ENCODE measurements at regions not wholly inside any gene's neighbourhood (a gene's known extent, or its start where the extent isn't known, plus 50 kb on each side); places are given as distances from the start of the nearest gene placed in this dataset.

DNA sequence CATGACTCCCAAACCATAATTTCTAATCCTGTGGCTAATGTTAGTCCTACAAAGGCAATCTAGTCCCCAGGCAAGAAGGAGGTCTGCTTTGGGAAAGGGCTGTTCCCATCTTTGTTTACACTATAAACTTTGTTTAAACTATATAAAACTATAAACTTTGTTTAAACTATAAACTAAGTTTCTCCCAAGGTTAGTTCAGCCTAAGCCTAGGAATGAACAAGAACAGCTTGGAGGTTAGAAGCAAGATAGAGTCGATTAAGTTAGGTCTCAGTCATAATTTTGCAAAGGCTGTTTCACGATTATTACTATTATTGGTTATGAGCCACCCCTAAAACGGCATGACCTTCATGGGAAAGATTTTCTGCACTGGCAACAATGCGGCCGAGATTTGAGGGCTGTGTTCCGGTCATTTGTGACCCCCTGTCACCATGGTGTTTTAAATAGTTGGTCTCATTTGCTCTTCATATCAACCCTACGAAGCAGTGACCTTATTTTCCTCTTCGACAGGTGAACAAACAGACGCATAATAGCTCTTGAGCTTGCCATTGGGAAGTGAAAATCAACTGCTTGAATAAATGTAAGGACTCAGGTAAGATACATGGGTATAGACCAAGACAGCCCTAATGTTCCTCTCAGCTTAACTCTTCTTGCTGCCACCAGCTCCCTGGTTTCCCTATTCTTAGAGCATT is 322.6 kb upstream of the TMEM132C start:
- DNase-seq, result no peak
- Mint-ChIP-seq H3K27ac (no peak overlapping the region), H3K4me1 (no peaks in the 10 kb centered on the region), H3K27me3 (ENCODE audit: low read depth in 2 of 2) (no peaks in the 10 kb centered on the region), H3K36me3 (no peaks in the 10 kb centered on the region), H3K9me3 (peaks cover 2 to 9% of the 10 kb centered on the region in 2 donors), H3K4me3 (no peak overlapping the region)
- Histone ChIP-seq H3K4me1 (ENCODE audit: control insufficient read depth, insufficient read depth, low read length) (no peaks in the 10 kb centered on the region), H3K36me3 (ENCODE audit: control insufficient read depth, insufficient read depth, low read length) (no peaks in the 10 kb centered on the region), H3K4me3 (ENCODE audit: low read length) (no peak overlapping the region), H3K27me3 (ENCODE audit: control insufficient read depth, insufficient read depth, low read length) (no peaks in the 10 kb centered on the region), H3K9me3 (ENCODE audit: control insufficient read depth, insufficient read depth, low read length) (peaks cover 6% of the 10 kb centered on the region), H3K27ac (ENCODE audit: low read length) (no peak overlapping the region)
- TF ChIP-seq, protein P1, sequence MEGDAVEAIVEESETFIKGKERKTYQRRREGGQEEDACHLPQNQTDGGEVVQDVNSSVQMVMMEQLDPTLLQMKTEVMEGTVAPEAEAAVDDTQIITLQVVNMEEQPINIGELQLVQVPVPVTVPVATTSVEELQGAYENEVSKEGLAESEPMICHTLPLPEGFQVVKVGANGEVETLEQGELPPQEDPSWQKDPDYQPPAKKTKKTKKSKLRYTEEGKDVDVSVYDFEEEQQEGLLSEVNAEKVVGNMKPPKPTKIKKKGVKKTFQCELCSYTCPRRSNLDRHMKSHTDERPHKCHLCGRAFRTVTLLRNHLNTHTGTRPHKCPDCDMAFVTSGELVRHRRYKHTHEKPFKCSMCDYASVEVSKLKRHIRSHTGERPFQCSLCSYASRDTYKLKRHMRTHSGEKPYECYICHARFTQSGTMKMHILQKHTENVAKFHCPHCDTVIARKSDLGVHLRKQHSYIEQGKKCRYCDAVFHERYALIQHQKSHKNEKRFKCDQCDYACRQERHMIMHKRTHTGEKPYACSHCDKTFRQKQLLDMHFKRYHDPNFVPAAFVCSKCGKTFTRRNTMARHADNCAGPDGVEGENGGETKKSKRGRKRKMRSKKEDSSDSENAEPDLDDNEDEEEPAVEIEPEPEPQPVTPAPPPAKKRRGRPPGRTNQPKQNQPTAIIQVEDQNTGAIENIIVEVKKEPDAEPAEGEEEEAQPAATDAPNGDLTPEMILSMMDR (IDR thresholded peaks at IDR 0.05), result no peak
- intact Hi-C loops (cut with micrococcal nuclease), result no loop called here
- ATAC-seq, result no peak
- WGBS (ENCODE audit: insufficient coverage), result 86% methylated on average over 9 of the region's 9 CpGs

DNA sequence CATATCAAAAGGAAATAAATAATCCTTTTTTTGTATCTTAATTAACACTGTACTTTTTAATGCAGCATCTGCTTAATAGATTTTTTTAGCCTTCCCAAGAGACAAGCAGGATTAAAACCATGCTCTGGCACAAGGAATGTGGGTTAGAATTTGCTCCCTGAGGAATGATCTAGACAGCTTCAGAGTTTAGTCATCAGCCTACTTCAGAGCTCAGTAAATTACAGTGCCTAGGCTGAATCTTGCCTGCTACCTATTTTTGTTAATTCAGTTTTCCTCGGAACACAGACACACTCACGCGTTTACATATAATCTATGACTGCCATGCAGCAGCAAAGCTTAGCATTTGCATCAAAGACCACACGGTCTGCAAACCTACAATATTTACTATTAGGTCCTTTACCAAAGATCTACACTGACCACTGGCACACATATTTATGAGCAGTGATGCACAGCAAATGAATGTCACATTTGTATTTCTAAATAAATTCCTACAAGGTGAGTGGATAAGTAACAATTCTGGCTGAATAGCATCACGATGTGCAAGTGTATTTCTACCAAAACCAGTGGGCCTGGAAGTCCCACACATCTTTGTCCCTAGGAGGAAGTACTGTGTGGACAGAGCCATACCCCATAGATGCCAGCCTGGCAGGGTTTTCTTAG is 309.8 kb upstream of the TMEM132C start:
- intact Hi-C loops (cut with micrococcal nuclease), result no loop called here
- Histone ChIP-seq H3K27ac (ENCODE audit: low read length) (no peak overlapping the region), H3K4me1 (ENCODE audit: control insufficient read depth, insufficient read depth, low read length) (no peaks in the 10 kb centered on the region), H3K36me3 (ENCODE audit: control insufficient read depth, insufficient read depth, low read length) (no peaks in the 10 kb centered on the region), H3K9me3 (ENCODE audit: control insufficient read depth, insufficient read depth, low read length) (no peaks in the 10 kb centered on the region), H3K27me3 (ENCODE audit: control insufficient read depth, insufficient read depth, low read length) (no peaks in the 10 kb centered on the region), H3K4me3 (ENCODE audit: low read length) (no peak overlapping the region)
- DNase-seq, result no peak
- H3K36me3 Mint-ChIP-seq, result no peaks in the 10 kb centered on the region
- TF ChIP-seq, protein P1 (IDR thresholded peaks at IDR 0.05), result no peak
- no peaks in the 10 kb centered on the region for H3K27me3 Mint-ChIP-seq (ENCODE audit: low read depth in 2 of 2)
- H3K9me3 Mint-ChIP-seq, result no peaks in the 10 kb centered on the region
- no peak overlapping the region for H3K4me3 Mint-ChIP-seq
- no peaks in the 10 kb centered on the region for H3K4me1 Mint-ChIP-seq
- ATAC-seq, result no peak
- no peak overlapping the region for H3K27ac Mint-ChIP-seq
- whole genome bisulfite sequencing (ENCODE audit: insufficient coverage), result 89% methylated on average over 5 of the region's 5 CpGs

DNA sequence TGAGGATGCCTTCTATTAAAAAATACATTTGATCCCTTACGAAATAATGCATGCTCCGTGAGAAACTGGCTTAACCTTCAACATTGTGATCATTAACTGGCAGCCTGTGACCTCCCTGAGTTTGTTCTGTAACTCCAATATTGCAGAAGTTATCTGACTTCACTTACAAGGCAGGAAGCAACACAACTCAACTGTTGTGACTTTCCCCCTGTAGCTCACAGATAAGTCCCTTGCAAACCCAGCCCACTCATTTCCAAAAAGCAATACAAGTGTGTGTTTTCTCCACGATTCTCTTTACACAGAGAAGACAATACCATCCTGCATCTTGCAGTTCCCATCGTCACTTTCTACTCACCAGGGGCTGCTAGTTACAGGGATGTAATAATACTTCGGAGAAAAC is 304.7 kb upstream of the TMEM132C start:
- Mint-ChIP-seq H3K27me3 (ENCODE audit: low read depth in 2 of 2) (no peaks in the 10 kb centered on the region), H3K4me3 (no peak overlapping the region), H3K9me3 (peaks cover 0 to 5% of the 10 kb centered on the region in 2 donors), H3K27ac (no peak overlapping the region), H3K4me1 (no peaks in the 10 kb centered on the region), H3K36me3 (no peaks in the 10 kb centered on the region)
- H3K4me3 ChIP-seq (ENCODE audit: low read length), result no peak overlapping the region
- peaks cover 7% of the 10 kb centered on the region for H3K9me3 ChIP-seq (ENCODE audit: control insufficient read depth, insufficient read depth, low read length)
- no peaks in the 10 kb centered on the region for H3K4me1 ChIP-seq (ENCODE audit: control insufficient read depth, insufficient read depth, low read length)
- H3K36me3 ChIP-seq (ENCODE audit: control insufficient read depth, insufficient read depth, low read length), result no peaks in the 10 kb centered on the region
- TF ChIP-seq, protein P1 (IDR thresholded peaks at IDR 0.05), result no peak
- intact Hi-C loops (cut with micrococcal nuclease), result no loop called here
- no peak overlapping the region for H3K27ac ChIP-seq (ENCODE audit: low read length)
- WGBS (ENCODE audit: insufficient coverage), result 48% methylated on average over 5 of the region's 5 CpGs
- DNase-seq (no peak), ATAC-seq (no peak)
- no peaks in the 10 kb centered on the region for H3K27me3 ChIP-seq (ENCODE audit: control insufficient read depth, insufficient read depth, low read length)

All from natural killer cell (primary cell).